Right lobe of liver (tissue), 6 donors: ENCODE measurements at regions not wholly inside any gene's neighbourhood (a gene's known extent, or its start where the extent isn't known, plus 50 kb on each side); places are given as distances from the start of the nearest gene placed in this dataset.

Experiments used
- ATAC-seq, 4 donors: fragments of 200-7000 bp; cut with Tn5 transposase; one replicate each; pipeline ENCODE4 v1.9.1; 2020; ENCODE audit warnings: mild to moderate bottlenecking in 4 of 4, moderate library complexity in 4 of 4
- DNase-seq, 3 donors: peaks; one replicate each; pipeline ENCODE4 v3.0.0-alpha.2; 2020
- H3K27ac ChIP-seq, 3 donors: fragments of 200-600 bp; one replicate each; pipeline ENCODE4 v1.8.0; 2022
- H3K27me3 ChIP-seq, 2 donors: fragments of 200-600 bp; one replicate each; pipeline ENCODE4 v1.8.0; 2022
- H3K36me3 ChIP-seq, 4 donors: fragments of 200-600 bp; sonication (generic) in 1 of 4; one replicate each; pipeline versions ENCODE4 v1.5.1 to v1.8.0; 2017 to 2022; ENCODE audit warnings: control low read depth in 1 of 4
- H3K4me1 ChIP-seq, 4 donors: fragments of 200-600 bp; sonication (generic) in 1 of 4; one replicate each; pipeline versions ENCODE4 v1.5.1 to v1.8.0; 2017 to 2022; ENCODE audit warnings: control low read depth in 1 of 4
- H3K4me3 ChIP-seq, 3 donors: fragments of 200-600 bp; one replicate each; pipeline ENCODE4 v1.8.0; 2022
- H3K9me3 ChIP-seq, 4 donors: fragments of 200-600 bp; sonication (generic) in 1 of 4; one replicate each; pipeline versions ENCODE4 v1.5.1 to v1.8.0; 2017 to 2022; ENCODE audit warnings: control low read depth in 1 of 4
- POLR2A ChIP-seq: fragments of 450-650 bp; IDR thresholded peaks from one replicate; pipeline ENCODE4 v1.6.1; 2017; ENCODE audit warnings: antibody characterized with exemption, mild to moderate bottlenecking
- WGBS: methylation state at CpG from one replicate; pipeline ENCODE4 v1.1.6; 2018; ENCODE audit warnings: low coverage, low lambda C conversion rate; ENCODE audit not compliant: insufficient coverage; ENCODE audit errors: missing lambda C conversion rate; 5-methylcytosine and 5-hydroxymethylcytosine counted together
- intact Hi-C, 2 donors: fragments of 100-400 bp; cut with DNase I; formaldehyde crosslinking; loops; one replicate each; pipeline versions ENCODE4 v1.11.2 to v1.14.1; 2022
- TF ChIP-seq, protein P1 (sequence below), 4 donors: fragments of 200-600 bp in 3 of 4; fragments of 450-650 bp in 1 of 4; IDR thresholded peaks; one replicate each; pipeline versions ENCODE4 v1.5.1 to v1.8.0; 2016 to 2022; ENCODE audit warnings: antibody characterized with exemption in 4 of 4, mild to moderate bottlenecking in 2 of 4
- donor health status: DM: no; HTN: yes; CAD: no.
- donor health status: DM: no; HTN: no; CAD: no.
- donor health status: DM: no; HTN: no; CAD: no.
- donor health status: DM: no; HTN: yes; CAD: no.
- donor health status: DM: no; HTN: yes; CAD: no.

GRCh38 chr4:81757691-81758090 is 286.0 kb upstream of the RASGEF1B start:
- DNase-seq (no peak), ATAC-seq (peak; percentile 25 to 63 (median 46))
- Histone ChIP-seq H3K36me3 (no peaks in the 10 kb centered on the region), H3K27ac (no peak overlapping the region), H3K27me3 (no peaks in the 10 kb centered on the region), H3K4me3 (no peak overlapping the region), H3K4me1 (no peaks in the 10 kb centered on the region), H3K9me3 (no peaks in the 10 kb centered on the region)
- TF ChIP-seq POLR2A = no peak
- TF ChIP-seq, protein P1, sequence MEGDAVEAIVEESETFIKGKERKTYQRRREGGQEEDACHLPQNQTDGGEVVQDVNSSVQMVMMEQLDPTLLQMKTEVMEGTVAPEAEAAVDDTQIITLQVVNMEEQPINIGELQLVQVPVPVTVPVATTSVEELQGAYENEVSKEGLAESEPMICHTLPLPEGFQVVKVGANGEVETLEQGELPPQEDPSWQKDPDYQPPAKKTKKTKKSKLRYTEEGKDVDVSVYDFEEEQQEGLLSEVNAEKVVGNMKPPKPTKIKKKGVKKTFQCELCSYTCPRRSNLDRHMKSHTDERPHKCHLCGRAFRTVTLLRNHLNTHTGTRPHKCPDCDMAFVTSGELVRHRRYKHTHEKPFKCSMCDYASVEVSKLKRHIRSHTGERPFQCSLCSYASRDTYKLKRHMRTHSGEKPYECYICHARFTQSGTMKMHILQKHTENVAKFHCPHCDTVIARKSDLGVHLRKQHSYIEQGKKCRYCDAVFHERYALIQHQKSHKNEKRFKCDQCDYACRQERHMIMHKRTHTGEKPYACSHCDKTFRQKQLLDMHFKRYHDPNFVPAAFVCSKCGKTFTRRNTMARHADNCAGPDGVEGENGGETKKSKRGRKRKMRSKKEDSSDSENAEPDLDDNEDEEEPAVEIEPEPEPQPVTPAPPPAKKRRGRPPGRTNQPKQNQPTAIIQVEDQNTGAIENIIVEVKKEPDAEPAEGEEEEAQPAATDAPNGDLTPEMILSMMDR (IDR thresholded peaks at IDR 0.05) = peak in 1 of 4 donors; percentile 9
- intact Hi-C loops = no loop called here
- 70% methylated on average over 2 of the region's 2 CpGs for WGBS

GRCh38 chr4:81756973-81757372 is 285.3 kb upstream of the RASGEF1B start:
- intact Hi-C loops = no loop called here
- ATAC-seq (no peak), DNase-seq (no peak)

GRCh38 chr4:81756042-81756441 is 284.3 kb upstream of the RASGEF1B start:
- no peaks in the 10 kb centered on the region for H3K36me3 ChIP-seq
- no peaks in the 10 kb centered on the region for H3K9me3 ChIP-seq
- no peak for ATAC-seq
- intact Hi-C loops = no loop called here
- WGBS = 82% methylated on average over 2 of the region's 2 CpGs
- H3K27ac ChIP-seq = no peak overlapping the region
- TF ChIP-seq POLR2A = no peak
- TF ChIP-seq, protein P1 (IDR thresholded peaks at IDR 0.05) = no peak
- no peak for DNase-seq
- H3K27me3 ChIP-seq = no peaks in the 10 kb centered on the region
- no peaks in the 10 kb centered on the region for H3K4me1 ChIP-seq
- H3K4me3 ChIP-seq = no peak overlapping the region

More at GRCh38 chr4:81756973-81757372, 285.3 kb upstream of the RASGEF1B start:
- Histone ChIP-seq H3K4me1 (no peaks in the 10 kb centered on the region), H3K27me3 (no peaks in the 10 kb centered on the region), H3K27ac (no peak overlapping the region), H3K36me3 (no peaks in the 10 kb centered on the region), H3K9me3 (no peaks in the 10 kb centered on the region), H3K4me3 (no peak overlapping the region)
- TF ChIP-seq, protein P1 (IDR thresholded peaks at IDR 0.05) = no peak
- TF ChIP-seq POLR2A = no peak
- 47% methylated on average over 3 of the region's 3 CpGs for WGBS

DNA sequence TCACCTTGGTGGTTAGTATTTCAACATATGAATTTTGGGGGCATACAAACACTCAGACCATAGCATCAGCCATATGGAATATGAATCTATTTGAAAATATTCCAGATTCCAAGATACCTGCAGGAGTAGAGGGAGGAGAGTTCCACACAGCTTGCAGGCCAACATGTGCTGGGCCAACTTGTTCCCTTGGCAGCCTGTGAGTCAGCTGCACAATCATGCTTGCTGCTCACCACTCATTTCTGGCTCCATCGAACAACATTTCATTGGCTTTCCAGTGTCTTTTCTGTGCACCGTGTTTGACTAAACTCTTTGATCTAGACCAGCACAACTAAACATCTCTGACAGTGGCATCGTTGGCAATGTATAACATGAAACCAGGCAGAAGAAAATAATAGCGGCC is 282.5 kb upstream of the RASGEF1B start:
- ATAC-seq (no peak), DNase-seq (no peak)
- no peak for TF ChIP-seq POLR2A
- TF ChIP-seq, protein P1 (IDR thresholded peaks at IDR 0.05) = no peak
- Histone ChIP-seq H3K27me3 (no peaks in the 10 kb centered on the region), H3K4me3 (no peak overlapping the region), H3K36me3 (no peaks in the 10 kb centered on the region), H3K4me1 (no peaks in the 10 kb centered on the region), H3K9me3 (no peaks in the 10 kb centered on the region), H3K27ac (no peak overlapping the region)
- WGBS = 90% methylated on average over 4 of the region's 4 CpGs
- intact Hi-C loops = no loop called here
